Tongue (tissue), 1 donor: ENCODE measurements at regions not wholly inside any gene's neighbourhood (a gene's known extent, or its start where the extent isn't known, plus 50 kb on each side); places are given as distances from the start of the nearest gene placed in this dataset.

Experiments
- DNase-seq: peaks from one replicate; pipeline ENCODE4 v3.0.0-alpha.2; 2015

- no peak for DNase-seq
These were observed 674.5 kb downstream of the HDGFL1 start for GRCh38 chr6:23243854-23244253.

GRCh38 chr6:23244300-23244699 is 674.9 kb downstream of the HDGFL1 start:
- DNase-seq: no peak

- peak; percentile 12 for DNase-seq
These were observed 676.2 kb downstream of the HDGFL1 start for GRCh38 chr6:23245572-23245971.

- DNase-seq: no peak
These were observed 677.5 kb downstream of the HDGFL1 start for GRCh38 chr6:23246896-23247295.

- no peak for DNase-seq
These were observed 681.2 kb downstream of the HDGFL1 start for GRCh38 chr6:23250556-23250955.

GRCh38 chr6:23262864-23263263 is 693.5 kb downstream of the HDGFL1 start:
- DNase-seq: no peak

GRCh38 chr6:23265270-23265669 is 695.9 kb downstream of the HDGFL1 start:
- no peak for DNase-seq

GRCh38 chr6:23266536-23266935 is 697.2 kb downstream of the HDGFL1 start:
- DNase-seq: no peak

GRCh38 chr6:23267651-23268050 is 698.3 kb downstream of the HDGFL1 start:
- DNase-seq: no peak

- no peak for DNase-seq
These were observed 699.0 kb downstream of the HDGFL1 start for GRCh38 chr6:23268348-23268747.

GRCh38 chr6:23269436-23269835 is 700.1 kb downstream of the HDGFL1 start:
- no peak for DNase-seq

- no peak for DNase-seq
These were observed 703.2 kb downstream of the HDGFL1 start for GRCh38 chr6:23272536-23272935.

GRCh38 chr6:23277521-23278179 is 708.3 kb downstream of the HDGFL1 start:
- DNase-seq: no peak

- DNase-seq: no peak
These were observed 708.8 kb downstream of the HDGFL1 start for GRCh38 chr6:23278180-23278532.

- peak; percentile 12 for DNase-seq
These were observed 711.1 kb downstream of the HDGFL1 start for GRCh38 chr6:23280437-23280836.

- peak; percentile 80 for DNase-seq
These were observed 713.1 kb downstream of the HDGFL1 start for GRCh38 chr6:23282252-23283021.

GRCh38 chr6:23293653-23294052 is 724.3 kb downstream of the HDGFL1 start:
- no peak for DNase-seq

GRCh38 chr6:23301556-23301955 is 732.2 kb downstream of the HDGFL1 start:
- no peak for DNase-seq

- DNase-seq: no peak
These were observed 733.1 kb downstream of the HDGFL1 start for GRCh38 chr6:23302514-23302913.

GRCh38 chr6:23305325-23305943 is 736.1 kb downstream of the HDGFL1 start:
- no peak for DNase-seq

- no peak for DNase-seq
These were observed 737.0 kb downstream of the HDGFL1 start for GRCh38 chr6:23306251-23306950.

GRCh38 chr6:23307516-23307915 is 738.1 kb downstream of the HDGFL1 start:
- no peak for DNase-seq

- DNase-seq: no peak
These were observed 738.8 kb downstream of the HDGFL1 start for GRCh38 chr6:23308166-23308565.
